Stimulated activated naive CD4-positive, alpha-beta T cell (primary cell): ENCODE measurements at regions not wholly inside any gene's neighbourhood (a gene's known extent, or its start where the extent isn't known, plus 50 kb on each side); places are given as distances from the start of the nearest gene placed in this dataset.
A peak's percentile ranks its signal among the peaks of the same experiment; 100 is the strongest.
"Not testable (repeated sequence)": the region's sequence is repeated elsewhere in the genome, so short reads cannot be mapped to it uniquely, and the experiment has no call there.

Experiments used
- DNase-seq, 6 experiments: peaks; one replicate each; lab custom pipeline; 2025; lab: John Stamatoyannopoulos, UW

- no peak for DNase-seq
These were observed 98.2 kb upstream of the TRIB2 start for GRCh38 chr2:12618576-12618975.

- no peak for DNase-seq
These were observed 96.8 kb upstream of the TRIB2 start for GRCh38 chr2:12619975-12620374.

DNA sequence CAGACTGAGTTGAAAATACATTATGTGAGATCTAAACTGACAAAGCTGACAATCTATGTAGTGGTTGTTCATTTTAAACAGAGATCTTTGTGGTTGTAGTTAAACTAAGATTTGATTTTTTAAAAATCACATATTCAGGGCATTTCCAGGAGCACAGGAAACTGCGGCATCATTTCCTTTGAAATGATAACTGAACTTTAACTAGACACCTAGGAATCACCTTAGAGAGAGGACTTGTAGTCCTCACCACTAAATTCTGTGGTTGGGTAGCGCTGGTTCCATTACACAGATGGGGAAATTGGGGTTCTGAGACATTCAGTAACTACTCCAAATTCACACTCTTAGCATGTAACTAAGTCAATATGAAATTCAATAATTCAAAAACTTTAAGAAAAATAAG, 96.0 kb upstream of the TRIB2 start:
- no peak for DNase-seq

DNA sequence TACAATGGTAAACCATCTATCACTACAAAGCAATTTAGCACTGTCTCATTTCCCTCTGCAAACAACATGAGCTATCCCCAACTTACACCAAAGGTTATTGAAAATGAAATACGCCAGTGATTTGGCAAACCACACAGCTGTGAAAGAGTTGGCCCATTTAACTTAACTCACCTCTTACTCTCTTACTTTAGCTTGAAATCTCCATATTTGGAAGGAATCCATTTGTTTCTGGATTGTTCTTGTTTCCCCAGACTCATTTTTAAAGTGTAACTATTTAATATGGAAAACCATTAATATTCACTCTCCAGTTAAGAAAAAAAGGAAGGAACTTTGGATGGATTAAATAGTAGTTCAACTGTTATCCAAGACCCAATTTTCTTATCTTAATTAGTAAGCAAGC, 93.7 kb upstream of the TRIB2 start:
- no peak for DNase-seq

- DNase-seq, result no peak
These were observed 92.4 kb upstream of the TRIB2 start for GRCh38 chr2:12624384-12624783.

GRCh38 chr2:12624905-12625598, 91.7 kb upstream of the TRIB2 start:
- no peak for DNase-seq

DNA sequence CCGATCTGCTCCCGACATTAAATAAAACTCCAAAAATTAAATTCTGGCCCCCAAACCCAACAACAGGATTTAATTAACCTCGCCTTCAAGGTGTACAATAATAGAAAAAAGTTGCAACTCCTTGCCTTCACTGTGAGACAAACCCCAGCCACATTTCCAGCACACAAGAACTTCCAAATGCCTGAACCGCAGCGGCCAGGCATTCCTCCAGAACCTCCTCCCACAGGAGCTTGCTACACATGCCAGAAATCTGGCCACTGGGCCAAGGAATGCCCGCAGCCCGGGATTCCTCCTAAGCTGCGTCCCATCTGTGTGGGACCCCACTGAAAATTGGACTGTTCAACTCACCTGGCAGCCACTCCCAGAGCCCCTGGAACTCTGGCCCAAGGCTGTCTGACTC, 88.2 kb upstream of the TRIB2 start:
- DNase-seq, result not testable (repeated sequence)

DNA sequence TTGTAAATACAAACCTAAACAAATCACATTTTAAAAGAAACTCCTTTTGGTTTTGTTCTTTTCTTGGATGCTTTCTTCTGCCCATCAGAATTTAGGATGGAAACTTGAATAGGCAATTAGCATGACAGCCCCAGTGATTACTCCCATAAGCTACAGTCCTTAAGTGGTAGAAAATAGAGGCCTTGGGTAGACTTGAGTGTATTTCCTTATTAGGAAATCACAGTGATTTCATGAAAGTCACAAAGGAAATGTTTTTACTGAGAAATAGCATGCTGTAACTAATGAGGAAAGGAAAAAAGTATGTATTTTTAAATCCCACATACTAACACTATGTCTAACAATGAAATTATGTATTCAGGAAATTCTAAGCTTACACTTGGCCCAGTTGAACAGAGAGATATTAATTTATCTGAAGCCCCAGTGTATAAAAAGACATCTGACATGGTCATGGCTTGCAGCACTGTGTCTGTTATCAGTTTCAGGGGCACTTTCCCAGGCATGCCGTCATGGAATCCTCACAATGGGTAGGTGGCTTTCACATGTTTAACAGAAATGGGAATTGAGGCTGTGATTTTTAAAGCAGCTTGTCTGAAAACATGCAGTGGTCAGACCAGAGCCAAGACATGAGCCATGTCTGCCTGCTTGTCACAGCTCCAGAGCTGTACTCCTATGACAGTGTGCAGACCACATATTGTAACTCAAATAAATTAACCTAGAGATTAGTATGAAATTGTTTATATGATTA, 79.7 kb upstream of the TRIB2 start:
- DNase-seq, result no peak

DNA sequence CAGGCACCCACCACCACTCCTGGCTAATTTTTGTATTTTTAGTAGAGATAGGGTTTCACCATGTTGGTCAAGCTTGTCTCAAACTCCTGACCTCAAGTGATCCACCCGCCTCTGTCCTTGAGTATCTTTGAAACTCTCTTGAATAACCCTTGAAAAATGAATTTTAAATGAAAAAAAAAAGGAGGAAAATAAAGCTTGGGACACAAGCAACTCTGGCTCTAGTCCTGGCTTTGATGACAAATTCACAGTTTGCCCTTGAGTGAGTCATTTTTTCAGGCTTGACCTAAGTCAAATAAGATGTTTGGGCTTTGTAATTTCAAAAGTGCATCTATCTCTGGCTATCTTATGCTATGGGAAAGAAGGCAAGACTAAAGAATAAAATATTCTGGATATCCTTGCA, 79.0 kb upstream of the TRIB2 start:
- DNase-seq, result no peak

- DNase-seq, result no peak
These were observed 75.3 kb upstream of the TRIB2 start for GRCh38 chr2:12641441-12641840.

DNA sequence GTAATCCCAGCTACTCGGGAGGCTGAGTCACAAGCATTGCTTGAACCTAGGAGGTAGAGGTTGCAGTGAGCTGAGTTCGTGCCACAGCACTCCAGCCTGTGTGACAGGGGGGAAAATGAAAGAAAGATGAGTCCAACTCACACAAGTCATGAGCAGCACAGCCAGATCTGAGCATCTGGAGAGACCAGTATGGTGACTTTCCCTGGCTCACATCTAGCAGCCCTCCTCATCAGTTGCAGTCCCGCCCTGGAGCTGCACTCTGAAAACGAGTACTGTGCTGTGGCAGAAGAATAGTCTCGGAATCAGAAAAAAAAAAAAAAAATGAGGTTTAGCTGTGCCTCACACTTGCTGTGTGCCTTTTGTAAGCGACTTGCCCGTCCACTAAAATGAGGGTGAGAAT, 74.4 kb upstream of the TRIB2 start:
- DNase-seq, result no peak

GRCh38 chr2:12642859-12643258, 73.9 kb upstream of the TRIB2 start:
- DNase-seq, result no peak

GRCh38 chr2:12649602-12650400, 66.9 kb upstream of the TRIB2 start:
- DNase-seq, result no peak

DNA sequence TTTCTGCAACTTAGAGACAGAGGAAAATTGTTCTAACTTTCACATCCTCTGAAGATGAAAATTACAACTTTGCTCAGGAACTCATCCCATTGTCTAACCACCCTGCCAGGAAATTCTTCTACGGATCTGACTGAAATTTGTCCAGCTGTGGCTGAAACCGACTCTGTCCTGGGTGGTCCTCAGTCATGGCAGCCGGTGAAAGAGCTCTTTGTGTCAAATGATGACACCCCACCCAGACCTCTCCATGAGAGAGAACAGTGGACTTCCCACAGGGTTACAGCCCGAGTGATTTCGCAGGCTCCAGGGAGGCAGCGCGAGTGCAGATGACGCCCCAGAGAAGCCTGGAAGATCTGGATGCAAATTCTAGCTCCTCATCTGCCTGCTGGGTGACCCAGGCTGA, 65.1 kb upstream of the TRIB2 start:
- DNase-seq, result no peak

DNA sequence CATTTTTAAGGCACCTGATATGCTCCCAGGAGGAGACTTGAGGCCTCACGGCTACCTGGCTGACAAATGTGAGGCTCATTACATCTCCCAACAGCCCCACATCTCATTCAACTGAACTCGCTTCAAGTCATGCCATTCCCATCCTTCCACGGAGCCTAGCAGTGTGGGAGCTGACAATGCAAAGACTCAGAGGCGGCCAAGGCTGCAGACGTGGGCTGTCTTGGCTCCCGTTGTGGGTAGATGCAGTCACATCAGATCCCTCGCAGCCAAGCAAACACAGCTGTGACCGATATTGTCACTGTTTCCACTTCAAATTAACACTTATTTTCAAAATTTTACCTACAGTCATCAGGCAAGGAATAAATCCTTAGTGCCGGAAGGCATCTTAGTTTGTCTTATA, 64.0 kb upstream of the TRIB2 start:
- DNase-seq, result no peak

DNA sequence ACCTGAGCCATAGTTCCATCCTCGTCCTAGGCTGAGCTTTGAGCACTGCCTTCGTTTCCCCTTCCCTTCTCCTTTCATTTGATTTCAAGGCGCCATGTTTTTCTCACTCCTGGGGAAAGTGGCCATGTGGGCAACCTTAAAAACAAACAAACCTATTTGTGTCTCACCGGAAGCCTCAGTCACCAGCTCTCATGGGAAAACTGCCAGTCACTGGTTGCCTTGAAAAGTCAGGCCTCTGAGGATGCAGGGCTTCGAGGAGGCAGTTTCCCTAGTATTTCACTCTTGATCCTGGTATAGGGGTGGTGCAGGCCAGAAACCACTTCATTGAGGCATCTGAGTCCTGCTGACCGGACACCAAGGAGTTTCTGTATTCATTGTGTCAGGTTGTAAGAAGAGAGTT, 59.2 kb upstream of the TRIB2 start:
- no peak for DNase-seq

DNA sequence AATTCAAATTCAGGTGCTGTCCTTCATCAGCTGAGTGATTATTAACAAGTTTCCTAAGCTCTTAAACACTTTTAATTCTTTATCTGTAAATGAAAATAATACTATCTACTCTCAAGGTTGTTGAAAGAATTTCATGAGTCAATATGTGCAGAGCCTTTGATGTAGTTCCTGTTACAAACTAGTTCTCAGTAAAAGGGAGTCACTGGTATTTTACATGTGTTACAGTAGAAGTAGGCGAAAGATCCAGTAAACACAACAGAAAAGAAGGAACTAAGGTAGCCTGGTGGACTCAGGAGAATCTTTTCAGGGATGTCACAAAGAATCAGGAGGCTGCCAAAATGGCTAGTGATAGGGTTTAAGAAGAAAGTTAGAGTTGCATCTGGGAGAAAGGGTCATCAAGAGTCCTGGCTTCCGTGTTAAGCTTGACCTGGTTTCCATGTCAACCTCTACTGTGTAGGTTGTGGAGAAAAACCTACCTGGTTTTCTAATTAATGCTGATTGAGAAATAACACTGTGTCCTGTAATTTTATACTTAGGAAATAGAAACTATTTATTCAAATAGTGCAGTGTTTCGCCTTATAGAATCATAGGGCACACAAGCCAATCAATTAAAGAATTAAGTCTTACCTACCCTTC, 58.3 kb upstream of the TRIB2 start:
- DNase-seq, result peak in 1 of 6 experiments; percentile 2

DNA sequence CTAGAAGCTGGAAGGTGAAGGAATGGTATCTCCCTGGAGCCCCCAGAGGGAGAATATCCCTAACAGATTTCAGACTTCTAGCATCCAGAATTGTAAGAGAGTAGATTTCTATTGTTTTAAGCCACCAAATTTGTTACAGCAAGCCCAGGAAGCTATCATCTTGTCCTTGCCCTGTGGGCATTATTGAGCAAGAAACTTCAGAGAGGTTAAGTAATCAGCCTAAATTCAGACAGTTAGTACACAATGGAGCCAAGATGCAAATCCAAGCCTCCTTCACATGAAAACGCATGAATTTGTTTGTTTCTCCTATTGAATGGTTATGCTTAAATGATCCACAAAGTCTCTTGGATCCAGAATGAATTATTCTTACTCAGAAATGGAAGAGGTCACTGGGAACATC, 55.2 kb upstream of the TRIB2 start:
- DNase-seq, result no peak

DNA sequence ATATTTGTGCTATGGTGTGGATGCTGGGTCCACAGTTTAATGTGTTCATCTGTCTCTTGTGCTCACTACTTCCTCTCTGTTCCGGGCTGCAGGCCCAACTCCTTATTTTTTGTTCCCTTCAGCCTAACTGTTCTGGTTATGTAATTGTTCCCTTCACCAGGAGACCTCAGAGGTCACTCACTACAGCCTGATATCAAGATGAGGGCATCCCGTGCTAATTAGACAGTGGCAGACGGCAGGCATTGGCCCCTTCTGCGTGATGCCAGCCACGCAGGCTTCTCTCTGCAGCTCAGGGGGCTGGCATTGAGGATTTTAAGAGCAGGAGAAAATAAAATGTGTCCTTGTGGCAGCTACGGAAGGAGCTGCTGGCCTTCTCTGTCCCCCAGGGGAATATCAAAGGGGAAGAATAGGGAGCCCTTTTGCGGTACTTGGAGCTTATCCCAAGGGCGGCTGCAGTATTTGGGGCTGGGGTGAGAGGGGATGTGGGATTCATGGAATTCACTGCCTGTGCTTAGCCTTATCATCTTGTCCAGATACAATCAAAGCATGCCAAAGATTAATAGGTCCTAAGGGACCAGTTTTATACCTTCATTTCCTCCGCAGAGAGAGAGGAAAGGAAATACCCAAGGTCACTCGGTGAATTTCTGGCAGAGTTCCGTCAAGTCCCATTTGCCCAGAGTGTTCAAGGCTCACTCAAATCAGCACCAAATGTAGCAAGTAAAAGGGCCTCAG, 53.3 kb upstream of the TRIB2 start:
- DNase-seq, result no peak

DNA sequence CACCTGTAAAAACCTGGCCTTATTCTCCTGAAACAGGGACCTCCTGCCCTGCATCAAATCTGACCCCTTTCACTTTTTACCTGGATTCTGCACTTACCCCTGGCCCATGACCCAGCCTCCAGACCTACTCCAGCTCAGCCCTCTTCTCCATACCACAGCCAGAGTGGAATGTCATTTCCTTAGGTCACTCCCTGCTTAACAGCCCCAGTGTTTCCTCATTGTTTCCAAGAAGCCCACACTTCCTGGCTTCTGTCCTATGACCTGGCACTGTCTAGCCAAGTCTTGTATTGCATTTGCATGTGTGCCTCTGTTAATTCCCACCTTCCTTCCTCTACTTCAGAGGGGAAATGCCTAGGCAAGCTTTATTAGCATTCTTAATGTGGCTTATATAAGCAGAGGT, 51.4 kb upstream of the TRIB2 start:
- no peak for DNase-seq

DNA sequence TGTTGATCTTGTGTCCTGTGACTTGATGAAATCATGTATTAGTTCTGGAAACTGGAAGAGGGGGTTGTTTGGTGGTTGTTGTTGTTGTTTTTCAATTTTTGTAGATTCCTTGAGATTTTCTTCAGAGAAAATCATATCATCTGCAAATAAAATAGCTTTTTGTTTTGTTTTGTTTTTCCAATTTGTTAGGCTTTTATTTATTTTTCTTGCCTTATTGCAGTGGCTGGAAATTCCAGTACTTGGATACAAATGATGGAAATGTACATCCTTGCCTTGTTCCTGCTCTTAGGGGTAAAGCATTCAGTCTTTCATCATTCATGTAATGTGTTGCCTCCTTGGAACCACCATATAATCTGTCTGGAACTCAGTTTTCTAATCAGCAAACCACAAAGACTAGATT, 50.3 kb upstream of the TRIB2 start:
- no peak for DNase-seq
